HG03457 (cell line): ENCODE measurements at regions not wholly inside any gene's neighbourhood (a gene's known extent, or its start where the extent isn't known, plus 50 kb on each side); places are given as distances from the start of the nearest gene placed in this dataset.
"Not testable (repeated sequence)": the region's sequence is repeated elsewhere in the genome, so short reads cannot be mapped to it uniquely, and the experiment has no call there.

Experiments
- ATAC-seq: cut with Tn5 transposase; IDR thresholded peaks from one replicate; pipeline ENCODE4 v1.9.1; 2021; ENCODE audit warnings: moderate number of reproducible peaks; ENCODE audit not compliant: unreplicated experiment

DNA sequence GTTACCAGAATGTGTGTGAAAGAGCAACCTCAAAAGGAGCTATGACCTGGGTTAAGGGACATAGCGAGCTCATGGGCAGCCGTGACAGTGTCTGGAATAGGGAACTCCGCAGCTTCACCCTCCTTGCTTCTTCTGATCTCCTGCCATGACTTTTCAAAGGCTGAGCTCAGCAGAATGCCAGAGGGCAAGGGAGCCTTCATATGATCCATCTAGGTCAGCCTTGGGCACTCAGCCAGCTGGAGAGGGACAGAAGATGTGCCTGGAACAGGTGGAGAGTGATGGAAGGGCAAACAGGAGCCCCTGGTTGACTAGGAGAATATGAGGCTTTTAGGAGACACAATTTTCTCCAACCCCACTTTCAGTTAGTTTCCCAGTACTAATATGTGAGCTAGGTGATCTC, 352.8 kb upstream of the FRG2C start:
- not testable (repeated sequence) for ATAC-seq

DNA sequence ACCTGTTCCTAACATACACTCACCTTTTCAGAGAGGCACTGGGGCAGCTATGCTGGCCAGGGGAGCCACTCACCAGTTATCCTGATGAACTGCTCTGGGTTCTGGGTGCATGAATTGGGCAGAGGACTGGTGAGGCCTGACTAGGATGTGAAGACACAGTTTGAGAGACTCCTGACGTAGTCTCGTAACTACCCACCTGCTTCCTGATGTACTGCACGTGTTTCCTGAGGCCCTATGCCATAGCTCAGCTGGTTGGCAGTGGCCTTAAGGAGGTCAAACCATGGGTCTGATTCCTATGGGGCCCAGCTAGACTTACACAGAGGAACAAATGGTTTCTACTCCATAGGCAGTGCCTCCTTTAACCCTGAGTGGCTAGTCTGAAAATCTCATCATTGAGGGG, 351.7 kb upstream of the FRG2C start:
- not testable (repeated sequence) for ATAC-seq

DNA sequence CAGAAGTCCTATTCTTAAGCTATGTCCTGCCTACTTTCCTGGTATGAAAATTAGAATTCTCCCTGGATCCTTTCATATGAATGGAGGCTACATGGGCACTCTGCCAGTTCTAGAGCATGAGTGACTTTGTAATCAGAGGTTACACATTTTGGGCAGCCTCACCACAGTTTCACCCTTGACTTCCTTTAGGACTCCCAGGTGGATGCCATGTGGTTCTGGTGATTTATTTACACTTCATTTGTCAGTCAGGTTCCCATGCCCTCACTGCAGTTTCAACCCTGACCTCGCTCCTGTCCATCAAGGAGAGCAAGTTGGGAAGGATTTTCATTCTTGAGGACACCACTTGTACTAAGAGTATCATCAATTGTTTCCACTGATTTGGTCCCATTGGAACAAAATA, 344.4 kb upstream of the FRG2C start:
- not testable (repeated sequence) for ATAC-seq

DNA sequence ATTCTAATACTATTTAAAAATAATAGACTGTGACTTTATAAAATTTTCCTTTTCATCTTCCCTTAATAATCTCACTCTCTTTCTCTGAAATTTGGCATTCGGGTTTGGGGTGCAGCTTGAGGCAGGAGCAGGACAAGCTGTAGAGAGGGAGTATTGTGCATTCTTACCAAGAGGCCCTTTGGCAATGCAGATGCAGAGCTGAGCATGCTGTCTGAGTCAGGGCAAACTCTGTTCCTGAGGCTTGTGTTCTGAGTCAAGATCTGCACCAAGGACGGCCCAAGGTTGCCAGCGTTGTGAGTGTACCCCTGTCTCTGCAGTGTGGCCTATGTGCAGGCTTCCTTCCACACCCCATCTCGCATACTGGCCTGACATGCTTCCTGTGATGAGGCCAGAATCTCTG, 343.8 kb upstream of the FRG2C start:
- ATAC-seq = no peak

DNA sequence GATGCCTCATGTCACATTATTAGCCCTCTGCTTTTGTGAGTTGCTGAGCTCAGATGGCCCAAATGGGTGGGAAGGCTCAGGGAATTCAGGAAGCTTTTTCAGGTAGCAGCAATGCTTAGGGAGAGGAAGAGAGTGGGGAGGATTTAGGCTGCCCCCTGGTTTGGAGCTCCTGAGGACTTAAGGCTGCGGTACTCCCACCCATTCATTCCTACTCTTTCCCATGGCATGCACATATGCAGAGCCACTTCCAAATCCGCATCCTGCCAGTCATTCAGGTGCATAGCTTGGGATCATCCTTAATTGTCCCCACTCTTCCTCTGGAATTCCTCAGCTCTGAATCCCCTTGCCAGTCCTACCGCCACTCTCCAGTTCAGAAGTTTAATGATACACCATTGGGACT, 343.1 kb upstream of the FRG2C start:
- no peak for ATAC-seq

DNA sequence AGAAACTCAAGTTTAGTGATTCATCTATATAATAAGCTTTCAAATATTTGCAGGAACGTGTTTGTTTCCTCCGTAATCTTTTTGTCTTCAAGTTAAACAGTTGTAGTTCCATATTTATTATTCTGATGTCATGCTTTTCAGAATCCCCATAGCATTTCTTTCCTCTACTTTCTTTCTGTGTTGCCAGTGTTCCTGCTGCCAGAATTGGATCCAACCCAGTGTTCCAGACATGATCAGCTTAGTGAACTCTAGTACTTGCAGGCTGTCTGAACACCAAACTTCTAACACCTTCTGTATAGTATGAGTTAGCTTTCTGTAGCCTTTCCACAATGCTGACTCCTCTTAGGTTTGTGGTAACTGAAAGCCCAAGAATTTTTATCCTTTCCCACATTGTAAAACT, 340.2 kb upstream of the FRG2C start:
- ATAC-seq = not testable (repeated sequence)

DNA sequence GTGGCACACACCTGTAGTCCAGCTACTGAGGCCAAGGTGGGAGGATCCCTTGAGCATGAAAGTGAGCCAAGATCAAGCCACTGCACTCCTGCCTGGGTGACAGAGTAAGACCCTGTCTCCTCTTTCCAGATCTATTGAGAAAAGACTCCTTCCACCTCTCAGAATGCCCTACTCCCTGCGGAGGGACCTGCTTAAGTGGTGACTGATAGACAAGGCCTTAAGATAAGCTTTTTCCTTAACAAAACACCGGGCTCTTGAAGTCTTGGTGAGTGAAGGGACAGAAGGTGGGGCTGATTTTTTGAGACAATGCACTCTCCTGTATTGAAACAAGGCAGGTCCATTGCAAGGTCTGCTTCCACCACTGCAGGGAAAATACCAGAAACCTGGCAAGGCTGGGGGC, 338.4 kb upstream of the FRG2C start:
- no peak for ATAC-seq

DNA sequence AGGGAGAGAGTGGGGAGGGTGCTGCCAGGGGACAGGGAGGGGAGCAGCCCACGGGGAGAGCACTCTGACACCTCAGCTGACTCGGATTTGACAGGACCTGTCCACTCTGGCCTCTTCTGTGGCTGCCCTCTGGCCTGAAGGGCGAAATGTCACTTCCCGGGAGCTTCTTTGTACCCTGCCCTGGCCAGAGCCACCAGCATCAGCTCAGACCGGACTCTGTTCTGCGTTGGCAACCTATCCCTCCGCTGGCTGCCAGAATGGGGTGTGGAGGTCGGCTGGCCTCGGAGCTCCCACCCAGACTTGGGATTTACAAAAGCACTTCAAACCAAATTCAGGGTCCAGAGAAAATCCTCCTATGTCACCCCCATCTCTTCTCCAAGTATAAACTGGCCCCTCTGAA, 336.7 kb upstream of the FRG2C start:
- ATAC-seq = no peak

DNA sequence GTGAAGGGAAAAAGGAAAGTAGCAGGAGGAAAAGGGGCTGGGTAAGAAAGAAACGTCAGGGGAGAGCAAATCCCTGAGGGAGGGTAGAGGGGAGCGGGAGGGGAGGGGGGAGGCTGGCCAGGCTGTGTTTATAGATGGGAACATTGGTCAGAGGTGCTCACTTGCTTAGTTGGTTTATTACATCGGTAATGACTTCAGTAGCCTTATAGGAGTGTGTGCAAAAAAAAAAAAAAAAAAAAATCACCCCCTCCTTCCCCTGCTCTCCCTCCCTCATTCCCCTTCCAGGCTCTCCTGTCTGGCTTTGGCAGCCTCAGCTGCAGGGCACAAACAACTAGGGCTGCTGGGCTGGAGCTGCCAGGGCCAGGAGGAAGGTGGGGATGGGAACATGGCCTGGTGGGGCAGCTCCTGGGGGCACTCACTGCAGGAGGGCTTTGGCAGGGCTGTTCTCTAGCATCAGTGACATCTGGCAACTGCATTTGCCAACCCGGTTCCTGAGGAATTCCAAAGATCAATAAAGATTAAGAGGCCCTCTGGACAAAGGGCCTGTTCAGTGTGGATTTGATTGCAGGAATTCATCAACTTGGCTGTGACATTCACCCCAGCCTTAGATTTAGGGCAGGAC, 334.5 kb upstream of the FRG2C start:
- no peak for ATAC-seq

DNA sequence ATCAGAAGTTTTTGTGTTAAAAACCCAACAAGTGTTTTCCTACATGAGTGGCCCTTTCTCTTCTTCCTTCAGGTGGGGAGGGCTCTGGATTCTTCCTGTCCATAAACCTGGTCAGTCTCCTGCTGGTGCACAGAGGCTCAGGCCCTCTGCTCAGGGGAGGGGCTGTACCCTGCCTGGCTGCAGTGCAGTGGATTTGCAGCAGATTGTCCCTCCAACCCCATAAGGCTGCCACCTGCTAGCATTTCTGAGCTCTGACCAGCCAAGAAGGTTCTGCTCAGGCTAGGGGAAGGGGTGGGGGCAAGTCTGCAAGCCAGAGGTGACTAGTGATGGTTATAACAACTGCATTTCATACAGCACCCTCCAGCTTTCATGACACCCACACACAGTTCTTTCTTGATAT, 333.7 kb upstream of the FRG2C start:
- not testable (repeated sequence) for ATAC-seq

DNA sequence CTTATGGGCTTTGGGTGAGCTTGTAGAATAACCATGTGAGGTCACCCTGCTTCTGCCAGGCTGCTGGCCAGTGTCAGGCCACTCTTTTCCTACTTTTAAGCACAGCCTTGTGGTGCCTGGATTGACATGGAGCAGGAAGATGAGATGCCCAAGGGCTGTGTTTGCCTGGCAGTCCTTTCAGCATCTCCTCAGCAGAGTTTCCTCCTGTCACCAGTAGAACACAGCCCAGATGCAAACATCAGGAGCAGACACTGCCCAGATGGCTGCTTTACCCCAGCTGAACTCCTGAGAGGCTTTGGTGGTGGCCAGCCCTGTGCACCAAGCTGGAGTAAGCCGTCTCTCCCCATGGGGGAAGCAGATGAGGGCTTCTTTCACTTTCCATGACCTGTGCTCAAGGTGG, 332.0 kb upstream of the FRG2C start:
- not testable (repeated sequence) for ATAC-seq

DNA sequence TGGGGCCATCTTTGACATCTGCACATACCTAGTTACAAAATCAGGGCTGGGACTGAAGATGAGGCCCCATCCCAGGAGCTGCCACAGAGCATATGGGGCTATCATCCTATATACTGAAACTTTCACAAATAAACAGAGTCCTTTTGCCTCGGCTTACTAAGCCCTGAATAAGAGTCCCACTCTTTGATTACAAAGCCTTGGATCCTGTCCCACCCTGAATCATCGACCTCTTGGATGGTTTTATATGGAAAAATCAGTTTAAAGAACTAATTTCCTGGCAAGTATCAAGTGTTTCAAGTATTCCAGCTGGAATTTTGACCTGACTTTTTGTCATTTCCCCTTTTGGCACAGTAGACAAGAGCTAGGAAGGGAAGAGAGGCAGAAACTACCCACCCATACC, 331.3 kb upstream of the FRG2C start:
- no peak for ATAC-seq

DNA sequence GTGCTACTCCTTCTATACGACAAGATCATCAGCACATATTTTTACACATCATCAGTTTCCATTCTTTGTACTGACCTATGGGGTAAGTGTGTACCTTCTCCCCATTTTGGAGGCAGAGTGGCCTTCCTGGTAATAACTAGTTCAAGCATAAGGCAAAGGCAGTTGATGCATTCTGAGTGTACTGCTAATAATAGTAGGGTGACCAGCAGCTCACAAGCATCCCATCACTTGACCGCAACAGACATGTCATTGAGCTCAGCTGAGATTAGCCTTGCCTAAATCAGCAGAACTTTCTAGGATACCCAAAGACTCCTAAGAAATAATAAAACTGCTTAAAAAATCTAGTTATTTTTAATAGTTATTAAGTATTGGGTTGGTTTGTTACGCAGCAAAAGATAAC, 329.8 kb upstream of the FRG2C start:
- ATAC-seq = no peak

DNA sequence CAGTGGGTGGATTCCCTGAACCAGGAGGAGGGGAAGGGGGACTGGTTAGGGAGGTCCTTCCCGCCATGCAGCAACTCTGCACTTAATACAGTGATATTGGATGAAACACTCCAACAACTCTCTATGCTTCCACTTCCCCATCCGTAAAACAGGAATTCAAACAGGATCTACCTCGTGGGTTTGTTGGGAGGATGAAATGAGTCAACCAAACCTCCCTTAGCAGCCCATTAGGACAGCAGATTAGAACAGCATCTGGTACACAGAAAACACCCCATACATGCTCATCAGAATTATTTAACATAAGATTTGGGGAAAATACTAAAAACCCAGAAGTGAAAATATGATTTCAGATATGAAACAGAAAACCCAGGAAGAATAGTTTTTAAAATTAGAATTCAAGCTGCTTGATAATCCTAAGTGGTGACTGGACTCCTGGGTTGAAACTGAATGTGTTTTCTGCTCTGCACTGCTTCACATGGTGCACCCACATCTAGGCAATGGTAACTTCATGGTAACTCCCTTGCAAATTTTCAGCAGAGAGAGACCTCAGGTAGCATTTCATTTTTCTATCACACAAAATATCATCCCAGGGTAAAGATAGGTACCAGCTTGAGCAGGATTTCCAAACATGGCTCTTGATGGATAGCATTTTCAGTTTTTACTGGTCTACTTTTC, 326.8 kb upstream of the FRG2C start:
- no peak for ATAC-seq

DNA sequence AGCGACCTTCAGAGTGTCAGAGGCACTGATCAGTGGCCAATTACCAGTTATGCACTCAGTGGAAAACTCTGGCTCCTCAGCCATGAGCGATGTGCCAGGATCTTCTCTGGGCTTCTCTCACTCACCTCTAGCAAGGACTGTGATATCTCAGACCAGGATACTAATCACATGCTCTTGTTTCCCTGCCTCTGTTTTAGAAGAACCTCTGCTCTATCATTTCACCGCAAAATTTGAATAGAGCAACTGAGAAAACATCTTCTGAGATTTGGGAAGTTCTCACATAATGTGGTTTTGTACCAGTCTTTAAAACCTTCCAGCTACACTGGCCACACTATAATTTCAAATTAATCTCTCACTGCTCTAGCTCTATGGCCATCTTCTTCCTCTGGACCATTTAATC, 325.8 kb upstream of the FRG2C start:
- ATAC-seq = no peak

DNA sequence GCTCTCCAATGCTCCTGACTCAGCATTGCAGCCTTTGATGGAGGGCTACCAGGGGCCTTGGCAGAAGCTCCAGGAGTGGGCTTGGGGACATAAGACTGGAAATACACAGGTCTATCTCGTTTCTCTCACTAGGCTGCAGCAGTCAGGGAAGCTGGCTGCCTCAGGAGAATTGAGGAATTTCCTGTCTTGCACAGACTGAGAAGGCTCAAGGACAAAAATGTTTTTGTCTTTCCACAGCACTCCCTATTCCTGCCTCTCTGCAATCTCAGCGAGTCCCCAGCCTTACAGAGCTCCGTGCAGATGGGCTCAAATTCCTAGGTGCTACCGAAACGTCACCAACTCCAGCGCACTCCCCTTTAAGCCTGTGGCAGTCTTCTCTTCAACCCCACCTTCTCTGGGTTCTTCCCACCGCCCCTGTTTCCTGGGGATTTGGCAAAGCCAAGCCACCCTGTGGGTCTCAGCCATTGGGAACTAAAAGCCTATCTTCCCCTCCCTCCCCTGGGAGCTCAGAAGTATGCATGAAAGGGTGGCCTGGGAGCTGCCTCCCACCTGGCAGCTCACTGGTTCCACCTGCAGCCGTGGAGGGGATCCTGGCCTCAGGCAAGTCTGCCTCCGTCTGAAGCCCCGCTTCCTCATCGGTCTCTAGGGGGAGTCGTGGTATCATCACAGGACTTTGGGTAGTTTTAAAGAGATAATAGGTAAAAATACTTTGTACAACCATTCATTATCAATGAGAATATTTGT, 322.6 kb upstream of the FRG2C start:
- ATAC-seq = no peak

DNA sequence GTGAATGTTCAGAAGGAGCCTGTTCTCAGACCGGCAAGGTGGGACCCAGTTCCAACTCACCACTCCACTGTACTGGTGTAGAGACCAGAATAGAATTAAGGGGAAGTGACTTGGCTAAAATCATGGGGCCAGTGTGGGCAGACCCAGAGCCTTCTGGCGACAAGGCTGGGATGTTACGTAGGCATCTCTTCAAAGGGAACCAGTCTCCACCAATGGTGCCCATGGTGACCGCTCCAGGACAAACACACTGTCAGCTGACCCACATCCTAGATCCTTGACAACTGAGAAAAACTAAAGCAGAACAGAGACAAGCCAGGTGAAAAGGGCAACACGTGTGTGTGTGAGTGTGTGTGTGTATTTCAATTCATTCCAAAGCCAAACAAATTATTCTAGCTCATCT, 321.7 kb upstream of the FRG2C start:
- ATAC-seq = no peak

DNA sequence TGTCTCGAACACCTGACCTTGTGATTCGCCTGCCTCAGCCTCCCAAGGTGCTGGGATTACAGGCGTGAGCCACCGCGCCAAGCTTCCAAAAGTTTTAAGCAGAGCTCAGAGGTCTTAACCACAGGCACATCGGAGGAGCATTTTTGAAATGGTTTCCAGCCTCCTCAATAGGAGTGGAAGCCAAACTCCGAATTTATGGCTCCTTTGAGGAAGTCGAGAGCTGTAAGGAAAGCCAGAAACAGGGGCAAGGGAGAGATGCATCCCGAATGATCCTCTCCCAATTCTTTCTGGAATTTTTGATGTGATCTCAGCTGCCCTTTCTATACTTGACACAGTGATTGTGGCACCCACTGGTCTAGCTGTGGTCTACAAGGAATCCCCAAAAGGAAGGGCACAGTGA, 313.6 kb upstream of the FRG2C start:
- not testable (repeated sequence) for ATAC-seq

DNA sequence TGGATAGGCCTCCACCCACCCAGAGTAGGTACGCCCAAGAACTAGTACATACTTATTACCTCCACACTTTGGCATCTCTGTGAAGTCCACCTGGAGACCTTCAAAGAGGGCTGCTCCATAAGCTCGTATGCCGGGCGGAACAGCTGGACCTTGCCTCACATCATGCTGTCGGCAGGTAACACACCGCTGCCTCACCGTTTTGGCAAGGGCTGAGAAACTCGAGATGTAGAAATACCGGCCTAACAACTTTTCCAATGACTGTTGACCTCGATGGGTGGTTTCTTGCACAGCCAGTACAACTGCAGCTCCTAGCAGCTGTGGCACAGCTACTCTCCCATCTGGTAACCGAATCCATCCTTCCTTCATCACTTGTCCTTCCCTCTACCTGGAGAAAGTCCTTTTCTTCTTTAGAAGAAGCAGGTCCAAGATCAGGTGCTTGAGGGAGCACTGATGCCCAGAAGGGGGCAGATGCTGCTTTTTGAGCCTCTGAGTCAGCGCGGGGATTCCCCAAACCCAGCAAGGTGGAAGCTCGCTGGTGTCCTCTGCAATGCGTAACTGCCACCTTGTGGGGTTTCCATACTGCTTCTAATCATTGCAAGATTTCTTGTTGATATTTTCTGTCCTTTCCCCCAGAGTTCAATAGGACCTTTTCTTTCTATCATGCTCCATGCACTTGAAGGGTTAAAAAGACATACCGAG, 301.9 kb upstream of the FRG2C start:
- not testable (repeated sequence) for ATAC-seq

DNA sequence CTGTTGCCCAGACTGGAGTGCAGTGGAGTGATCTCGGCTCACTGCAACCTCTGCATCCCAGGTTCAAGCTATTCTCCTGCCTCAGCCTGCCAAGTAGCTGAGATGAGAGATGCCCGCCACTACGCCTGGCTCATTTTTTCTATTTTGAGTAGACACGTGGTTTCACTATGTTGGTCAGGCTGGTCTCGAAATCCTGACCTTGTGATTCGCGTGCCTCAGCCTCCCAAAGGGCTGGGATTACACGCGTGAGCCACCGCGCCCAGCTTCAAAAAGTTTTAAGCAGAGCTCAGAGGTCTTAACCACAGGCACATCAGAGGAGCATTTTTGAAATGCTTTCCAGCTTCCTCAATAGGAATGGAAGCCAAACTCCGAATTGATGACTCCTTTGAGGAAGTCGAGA, 291.2 kb upstream of the FRG2C start:
- ATAC-seq = not testable (repeated sequence)

DNA sequence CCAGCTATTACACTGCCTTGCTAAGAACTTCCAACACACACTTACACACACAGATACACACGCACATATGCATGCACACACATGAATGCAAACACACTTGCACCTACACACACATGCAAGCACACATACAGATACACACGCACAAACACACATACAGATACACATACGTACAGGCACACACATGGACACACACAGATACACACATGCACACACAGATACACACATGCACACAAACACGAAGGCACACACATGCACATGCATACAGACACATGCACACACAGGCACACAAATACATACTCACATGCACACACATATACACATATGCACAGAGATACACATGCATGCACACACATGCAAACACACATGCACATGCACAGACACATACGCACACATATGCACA, 284.3 kb upstream of the FRG2C start:
- not testable (repeated sequence) for ATAC-seq
